SKM-1 treated with dmso at 0.1 percent for 144 hours (cell line): ENCODE measurements at regions not wholly inside any gene's neighbourhood (a gene's known extent, or its start where the extent isn't known, plus 50 kb on each side); places are given as distances from the start of the nearest gene placed in this dataset.

Experiments
- DNase-seq: peaks from one replicate; lab custom pipeline; 2025; ENCODE audit not compliant: unreplicated experiment; lab: John Stamatoyannopoulos, UW

GRCh38 chr6:14676977-14677781 is 559.6 kb downstream of the CD83 start:
- DNase-seq, result no peak

GRCh38 chr6:14681699-14682487 is 564.0 kb upstream of the JARID2 start:
- peak; percentile 68 for DNase-seq

GRCh38 chr6:14682812-14683211 is 563.1 kb upstream of the JARID2 start:
- no peak for DNase-seq

- no peak for DNase-seq
Observed at GRCh38 chr6:14689639-14690038, 556.2 kb upstream of the JARID2 start.

GRCh38 chr6:14690120-14691056 is 555.5 kb upstream of the JARID2 start:
- no peak for DNase-seq

- DNase-seq, result no peak
Observed at GRCh38 chr6:14692208-14692607, 553.7 kb upstream of the JARID2 start.

GRCh38 chr6:14693301-14694192 is 552.3 kb upstream of the JARID2 start:
- DNase-seq, result no peak

- DNase-seq, result no peak
Observed at GRCh38 chr6:14694308-14694707, 551.6 kb upstream of the JARID2 start.

- DNase-seq, result no peak
Observed at GRCh38 chr6:14695579-14695978, 550.3 kb upstream of the JARID2 start.

GRCh38 chr6:14696367-14696766 is 549.5 kb upstream of the JARID2 start:
- no peak for DNase-seq

GRCh38 chr6:14697427-14697826 is 548.4 kb upstream of the JARID2 start:
- no peak for DNase-seq

- no peak for DNase-seq
Observed at GRCh38 chr6:14699803-14700601, 545.9 kb upstream of the JARID2 start.

- DNase-seq, result no peak
Observed at GRCh38 chr6:14701946-14702345, 543.9 kb upstream of the JARID2 start.

GRCh38 chr6:14702678-14703077 is 543.2 kb upstream of the JARID2 start:
- no peak for DNase-seq

GRCh38 chr6:14703586-14703985 is 542.3 kb upstream of the JARID2 start:
- no peak for DNase-seq

GRCh38 chr6:14704383-14705271 is 541.2 kb upstream of the JARID2 start:
- DNase-seq, result no peak

- DNase-seq, result no peak
Observed at GRCh38 chr6:14705841-14706377, 540.0 kb upstream of the JARID2 start.

- no peak for DNase-seq
Observed at GRCh38 chr6:14706378-14706929, 539.4 kb upstream of the JARID2 start.
